ENCODE measurements at regions not wholly inside any gene's neighbourhood (a gene's known extent, or its start where the extent isn't known, plus 50 kb on each side); places are given as distances from the start of the nearest gene placed in this dataset.

DNA sequence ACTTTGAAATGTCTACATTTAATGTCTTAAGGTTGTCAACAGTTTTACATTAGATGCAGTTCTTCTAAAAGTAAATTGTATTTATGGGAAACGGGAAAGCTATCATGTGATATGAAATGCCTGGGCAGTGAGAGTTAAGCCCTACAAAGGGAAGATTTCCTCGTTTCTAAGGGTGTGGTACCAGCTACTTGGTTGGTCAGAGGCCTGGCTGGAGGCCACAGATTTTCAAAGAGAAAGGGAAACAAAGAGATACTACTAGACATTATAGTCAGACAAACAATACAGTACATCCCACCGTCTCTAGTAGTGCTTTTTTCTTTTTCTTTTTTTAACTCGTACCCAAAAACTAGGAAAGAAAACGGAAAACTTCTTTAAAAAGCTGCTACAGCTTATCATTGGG is 467.8 kb downstream of the PCDH7 start:
- TF ChIP-seq POLR2A (IDR thresholded peaks at IDR 0.05) (no peak), POLR2AphosphoS5 (IDR thresholded peaks at IDR 0.05) (no peak)
- TF ChIP-seq, protein P1, sequence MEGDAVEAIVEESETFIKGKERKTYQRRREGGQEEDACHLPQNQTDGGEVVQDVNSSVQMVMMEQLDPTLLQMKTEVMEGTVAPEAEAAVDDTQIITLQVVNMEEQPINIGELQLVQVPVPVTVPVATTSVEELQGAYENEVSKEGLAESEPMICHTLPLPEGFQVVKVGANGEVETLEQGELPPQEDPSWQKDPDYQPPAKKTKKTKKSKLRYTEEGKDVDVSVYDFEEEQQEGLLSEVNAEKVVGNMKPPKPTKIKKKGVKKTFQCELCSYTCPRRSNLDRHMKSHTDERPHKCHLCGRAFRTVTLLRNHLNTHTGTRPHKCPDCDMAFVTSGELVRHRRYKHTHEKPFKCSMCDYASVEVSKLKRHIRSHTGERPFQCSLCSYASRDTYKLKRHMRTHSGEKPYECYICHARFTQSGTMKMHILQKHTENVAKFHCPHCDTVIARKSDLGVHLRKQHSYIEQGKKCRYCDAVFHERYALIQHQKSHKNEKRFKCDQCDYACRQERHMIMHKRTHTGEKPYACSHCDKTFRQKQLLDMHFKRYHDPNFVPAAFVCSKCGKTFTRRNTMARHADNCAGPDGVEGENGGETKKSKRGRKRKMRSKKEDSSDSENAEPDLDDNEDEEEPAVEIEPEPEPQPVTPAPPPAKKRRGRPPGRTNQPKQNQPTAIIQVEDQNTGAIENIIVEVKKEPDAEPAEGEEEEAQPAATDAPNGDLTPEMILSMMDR (IDR thresholded peaks at IDR 0.05): no peak
- H3K4me3 ChIP-seq: no peak overlapping the region
- intact Hi-C loops (cut with DNase I): no loop called here
- no peak overlapping the region for H3K27ac ChIP-seq
- H3K27me3 ChIP-seq (replicated peaks; ENCODE audit: insufficient read depth): no peaks in the 10 kb centered on the region
- no peaks in the 10 kb centered on the region for H3K4me1 ChIP-seq (replicated peaks)
- no peaks in the 10 kb centered on the region for H3K36me3 ChIP-seq
- no peak for DNase-seq (ENCODE audit: low spot score)
- 63% methylated on average over 5 of the region's 5 CpGs for WGBS
- H3K9me3 ChIP-seq: no peaks in the 10 kb centered on the region

DNA sequence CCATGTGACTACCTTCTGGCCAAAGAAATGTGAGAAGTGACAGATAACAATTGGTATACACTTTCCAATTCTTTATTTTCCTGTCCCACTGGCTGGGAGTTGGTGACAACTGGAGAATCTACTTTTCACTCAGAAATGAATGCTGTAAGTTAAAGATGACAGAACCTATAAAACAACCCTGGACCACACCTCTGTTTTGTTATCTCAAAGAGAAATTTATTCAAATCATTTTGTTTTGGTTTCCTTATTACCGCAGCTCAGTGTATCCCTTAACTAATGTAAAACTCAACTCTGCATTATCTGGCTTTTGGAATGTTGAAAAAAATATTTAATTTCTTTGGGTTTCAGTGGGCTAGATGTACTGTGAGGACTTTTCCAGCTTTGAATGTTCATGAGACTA is 469.8 kb downstream of the PCDH7 start:
- WGBS: 86% methylated on average over 1 of the region's 1 CpG

DNA sequence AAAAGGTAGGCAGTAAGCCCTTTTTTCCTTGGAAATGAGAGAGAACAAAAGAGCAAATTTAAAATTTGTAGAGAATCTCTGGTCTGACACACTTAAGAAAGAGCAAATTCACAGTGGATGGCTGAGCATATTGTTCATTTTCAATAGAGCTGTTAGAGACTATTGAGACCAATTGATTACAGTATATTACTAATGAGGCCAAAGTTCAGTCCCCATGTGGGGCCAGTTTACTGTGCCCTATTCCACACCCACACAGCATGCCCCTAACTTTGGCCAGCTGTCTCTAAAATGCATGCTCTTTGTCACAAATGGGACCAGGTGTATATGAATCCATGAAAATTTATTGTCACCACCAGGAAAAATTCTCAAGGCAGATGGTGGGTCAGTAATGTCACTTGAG is 470.5 kb downstream of the PCDH7 start:
- no peaks in the 10 kb centered on the region for H3K4me1 ChIP-seq (replicated peaks)
- H3K27me3 ChIP-seq (replicated peaks; ENCODE audit: insufficient read depth): no peaks in the 10 kb centered on the region
- TF ChIP-seq, protein P1 (IDR thresholded peaks at IDR 0.05): no peak
- TF ChIP-seq POLR2AphosphoS5 (IDR thresholded peaks at IDR 0.05): no peak
- no peak for TF ChIP-seq POLR2A (IDR thresholded peaks at IDR 0.05)
- no peaks in the 10 kb centered on the region for H3K36me3 ChIP-seq
- no peak for DNase-seq (ENCODE audit: low spot score)
- H3K9me3 ChIP-seq: no peaks in the 10 kb centered on the region
- H3K27ac ChIP-seq: no peak overlapping the region
- no peak overlapping the region for H3K4me3 ChIP-seq
- intact Hi-C loops (cut with DNase I): no loop called here

More for the DNA sequence above, 469.8 kb downstream of the PCDH7 start:
- Histone ChIP-seq H3K4me3 (no peak overlapping the region), H3K27me3 (replicated peaks; ENCODE audit: insufficient read depth) (no peaks in the 10 kb centered on the region), H3K9me3 (no peaks in the 10 kb centered on the region), H3K4me1 (replicated peaks) (no peaks in the 10 kb centered on the region), H3K36me3 (no peaks in the 10 kb centered on the region), H3K27ac (no peak overlapping the region)
- TF ChIP-seq, protein P1 (IDR thresholded peaks at IDR 0.05): no peak
- TF ChIP-seq POLR2AphosphoS5 (IDR thresholded peaks at IDR 0.05): no peak
- TF ChIP-seq POLR2A (IDR thresholded peaks at IDR 0.05): no peak
- no peak for DNase-seq (ENCODE audit: low spot score)
- intact Hi-C loops (cut with DNase I): no loop called here

DNA sequence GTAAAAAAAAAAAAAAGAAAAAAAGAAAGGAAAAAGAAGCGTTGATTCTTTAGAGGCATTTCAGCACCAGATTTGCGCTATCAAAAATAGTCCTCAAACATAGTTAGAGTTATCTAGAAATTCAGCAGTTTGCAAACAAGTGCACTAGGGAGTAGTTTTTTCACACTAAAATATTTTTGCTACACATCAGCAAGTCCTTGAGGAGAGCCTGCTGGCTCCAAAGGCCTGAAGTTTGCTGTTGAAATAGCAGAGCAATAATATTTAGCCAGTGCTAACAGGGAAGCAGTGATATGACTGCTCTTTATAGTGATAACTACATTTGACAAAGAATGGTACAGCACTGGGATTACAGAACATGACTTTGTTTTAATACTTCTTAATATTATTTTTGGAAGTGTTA is 472.2 kb downstream of the PCDH7 start:
- TF ChIP-seq, protein P1 (IDR thresholded peaks at IDR 0.05): no peak
- TF ChIP-seq POLR2A (IDR thresholded peaks at IDR 0.05) (no peak), POLR2AphosphoS5 (IDR thresholded peaks at IDR 0.05) (no peak)
- DNase-seq (ENCODE audit: low spot score): no peak
- intact Hi-C loops (cut with DNase I): no loop called here
- Histone ChIP-seq H3K27ac (no peak overlapping the region), H3K9me3 (no peaks in the 10 kb centered on the region), H3K4me3 (no peak overlapping the region), H3K4me1 (replicated peaks) (no peaks in the 10 kb centered on the region), H3K36me3 (no peaks in the 10 kb centered on the region), H3K27me3 (replicated peaks; ENCODE audit: insufficient read depth) (no peaks in the 10 kb centered on the region)
- WGBS: 94% methylated on average over 2 of the region's 2 CpGs

DNA sequence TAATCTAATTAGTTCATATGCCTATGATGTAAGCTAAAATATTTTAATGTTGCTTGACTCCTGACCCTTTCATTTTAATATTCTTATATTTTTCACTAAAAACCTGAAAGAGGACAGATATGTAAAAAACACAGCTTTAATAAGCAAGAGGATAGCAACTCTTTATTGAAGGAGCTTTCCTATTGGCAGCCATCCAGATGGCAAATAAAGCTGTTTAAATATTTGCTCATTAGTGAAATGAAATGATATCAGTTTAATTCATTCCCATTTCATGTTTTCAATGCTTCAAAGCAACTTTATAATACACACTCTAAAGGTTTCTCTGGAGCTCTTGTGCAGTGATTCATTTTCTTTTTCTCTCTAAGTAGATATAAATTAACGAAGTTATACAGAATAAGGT is 473.4 kb downstream of the PCDH7 start:
- Histone ChIP-seq H3K36me3 (no peaks in the 10 kb centered on the region), H3K27me3 (replicated peaks; ENCODE audit: insufficient read depth) (no peaks in the 10 kb centered on the region), H3K4me3 (no peak overlapping the region), H3K4me1 (replicated peaks) (no peaks in the 10 kb centered on the region), H3K27ac (no peak overlapping the region), H3K9me3 (no peaks in the 10 kb centered on the region)
- intact Hi-C loops (cut with DNase I): no loop called here
- 59% methylated on average over 1 of the region's 1 CpG for WGBS
- no peak for TF ChIP-seq POLR2AphosphoS5 (IDR thresholded peaks at IDR 0.05)
- TF ChIP-seq, protein P1 (IDR thresholded peaks at IDR 0.05): no peak
- TF ChIP-seq POLR2A (IDR thresholded peaks at IDR 0.05): no peak
- no peak for DNase-seq (ENCODE audit: low spot score)
